ENCODE measurements at regions not wholly inside any gene's neighbourhood (a gene's known extent, or its start where the extent isn't known, plus 50 kb on each side); places are given as distances from the start of the nearest gene placed in this dataset.
"Not testable (repeated sequence)": the region's sequence is repeated elsewhere in the genome, so short reads cannot be mapped to it uniquely, and the experiment has no call there.

DNA sequence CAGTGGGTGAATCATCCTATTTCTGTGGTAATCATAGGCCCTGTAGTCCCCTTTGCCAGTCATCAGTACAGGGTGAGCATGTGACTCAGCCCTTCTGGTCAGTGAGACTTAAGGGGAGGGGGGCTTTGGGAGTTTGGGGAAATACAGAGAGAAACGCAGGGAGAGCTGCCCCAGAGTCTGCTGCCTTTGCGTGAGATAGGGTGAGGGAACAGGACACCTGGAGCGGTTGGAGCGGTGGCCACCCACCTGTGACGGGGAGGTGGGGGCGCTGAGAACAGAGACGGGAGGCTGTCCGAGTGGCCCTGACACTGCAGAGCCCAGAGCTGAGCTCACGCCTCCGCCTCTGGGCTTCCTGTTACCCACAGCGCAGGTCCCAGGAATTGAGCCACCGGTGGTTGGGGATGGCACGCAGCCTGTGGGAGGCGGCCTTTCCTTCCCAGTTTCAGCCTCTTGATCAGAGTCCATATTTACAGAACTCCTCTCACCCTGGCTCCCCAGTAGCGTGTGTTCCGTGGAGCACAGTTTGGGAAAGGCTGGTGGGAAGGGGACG lies 92.0 kb upstream of the ERCC6L2 start:
- DNase-seq: no peak

DNA sequence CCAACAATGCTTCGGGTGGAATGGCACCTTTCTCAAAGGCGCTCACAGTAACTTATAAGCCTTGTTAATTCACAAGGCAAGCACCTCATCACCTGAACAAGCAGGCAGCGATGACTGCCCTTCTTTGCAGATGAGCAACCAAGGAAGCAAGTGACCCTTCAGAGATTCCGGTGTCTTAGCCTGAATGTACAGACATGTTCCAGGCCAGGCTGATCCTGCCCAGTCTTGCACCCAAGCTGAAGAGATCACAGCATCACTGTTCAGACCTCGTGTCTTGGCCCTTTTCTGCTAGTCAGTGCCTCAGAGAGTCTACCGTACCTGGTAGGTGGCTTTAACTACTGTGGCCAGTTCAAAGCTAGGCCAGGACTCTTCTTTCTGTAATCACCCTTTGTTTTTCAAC lies 94.7 kb upstream of the ERCC6L2 start:
- DNase-seq: no peak

DNA sequence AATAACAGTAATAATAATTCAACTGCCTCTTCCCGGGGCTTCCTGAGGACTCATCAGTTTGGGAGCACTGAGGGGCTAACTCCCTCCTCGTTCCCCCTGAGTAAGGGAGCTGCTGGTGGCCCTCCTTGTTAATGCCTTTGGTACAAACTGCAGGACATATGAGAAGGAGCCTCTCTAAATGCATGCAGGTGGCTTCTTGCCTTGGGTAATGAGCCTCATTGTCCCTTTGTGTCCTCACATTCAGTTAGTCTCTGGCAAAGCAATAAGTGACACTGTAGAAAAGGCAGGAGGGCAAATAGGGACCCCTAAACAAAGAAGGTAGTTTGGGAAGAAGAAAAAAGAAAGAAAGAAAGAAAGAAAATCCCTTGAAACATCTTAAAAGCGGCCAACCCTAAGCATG lies 95.4 kb upstream of the ERCC6L2 start:
- DNase-seq: no peak

DNA sequence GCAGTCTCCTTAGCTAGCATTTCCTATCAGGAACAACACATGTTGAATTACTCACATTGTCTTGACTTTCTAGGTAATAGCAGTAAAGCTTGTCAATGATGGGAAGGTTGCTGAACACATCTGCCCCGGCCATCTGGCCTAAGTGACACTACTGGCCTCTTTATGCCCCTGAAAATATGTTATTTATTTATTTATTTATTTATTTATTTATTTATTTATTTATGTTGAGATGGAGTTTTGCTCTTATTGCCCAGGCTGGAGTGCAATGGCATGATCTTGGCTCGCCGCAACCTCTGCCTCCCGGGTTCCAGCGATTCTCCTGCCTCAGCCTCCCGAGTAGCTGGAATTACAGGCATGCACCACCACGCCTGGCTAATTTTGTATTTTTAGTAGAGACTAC lies 95.9 kb upstream of the ERCC6L2 start:
- not testable (repeated sequence) for DNase-seq

DNA sequence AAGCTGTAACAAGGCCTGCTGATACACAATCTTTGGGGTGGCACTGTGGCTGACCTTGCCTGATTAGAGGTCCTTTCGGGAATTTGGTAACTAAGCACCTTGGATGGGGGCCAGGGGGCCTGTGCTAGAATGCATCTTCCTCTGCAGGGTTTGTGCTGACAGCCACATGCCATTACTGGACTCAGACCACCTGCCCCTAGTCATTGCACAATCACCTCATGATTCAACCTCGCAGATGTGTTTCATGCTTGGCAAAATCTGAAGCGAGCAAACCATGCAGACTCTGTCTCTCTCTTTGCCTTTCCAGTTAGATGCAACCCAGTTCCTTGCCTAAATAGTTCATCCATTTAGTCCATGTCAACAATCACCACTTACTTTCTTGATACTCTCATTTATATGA lies 96.5 kb upstream of the ERCC6L2 start:
- no peak for DNase-seq

DNA sequence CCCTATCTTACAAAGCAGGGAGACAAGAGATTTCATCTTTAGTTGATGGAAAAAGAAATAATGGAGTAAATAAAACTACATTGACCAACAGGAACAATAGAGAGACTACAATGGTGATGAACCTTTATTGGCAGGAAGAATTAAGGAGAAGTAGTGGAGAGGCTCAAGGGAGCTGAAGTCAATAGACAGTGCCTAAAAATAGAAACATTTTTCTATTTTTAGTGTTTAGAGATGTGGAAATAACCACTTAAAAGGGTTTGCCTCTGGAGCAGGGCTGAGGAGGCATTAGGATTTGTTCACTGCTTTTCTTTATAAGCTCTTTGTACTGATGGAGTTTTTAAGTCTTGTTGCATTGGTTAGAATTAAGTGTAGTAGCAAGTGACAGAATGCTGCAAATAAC lies 98.4 kb upstream of the ERCC6L2 start:
- DNase-seq: no peak

DNA sequence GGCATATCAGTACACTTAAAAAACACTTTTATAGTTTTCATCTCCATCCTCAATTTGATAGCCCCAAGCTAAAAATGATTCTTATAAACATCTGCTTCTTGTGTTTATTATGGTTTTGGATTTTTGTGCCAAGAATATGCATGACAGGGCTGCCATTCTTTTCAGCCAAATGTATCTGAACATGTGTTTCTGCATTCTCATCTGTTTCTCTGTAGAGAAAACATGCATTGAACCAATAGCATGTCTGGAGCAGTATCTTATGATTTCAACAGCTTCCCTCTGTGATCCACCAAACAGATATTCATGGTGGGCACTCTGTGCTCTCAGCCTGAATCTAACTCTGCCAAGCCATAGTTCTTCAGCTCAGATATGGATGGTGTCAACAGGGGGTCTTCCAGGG lies 99.3 kb upstream of the ERCC6L2 start:
- DNase-seq: no peak

DNA sequence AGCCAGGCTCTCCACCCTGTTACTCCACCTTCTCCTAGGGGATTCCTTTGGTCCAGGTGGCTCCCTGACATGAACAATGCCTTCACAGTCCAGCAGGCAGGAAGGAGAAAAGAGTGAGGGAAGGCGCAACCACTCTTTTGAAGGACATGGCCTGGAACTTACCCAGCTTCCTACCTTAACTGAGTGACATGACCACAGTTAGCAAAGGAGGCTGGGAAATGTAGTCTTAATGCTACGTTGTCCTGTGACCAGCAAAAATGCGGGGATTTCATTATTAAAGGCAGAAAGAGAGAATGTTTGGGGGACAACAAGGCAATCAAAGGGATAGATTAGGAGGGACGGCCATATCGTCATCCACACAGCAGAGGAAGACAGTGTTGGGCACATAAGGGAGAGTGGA lies 100.3 kb upstream of the ERCC6L2 start:
- DNase-seq: no peak

DNA sequence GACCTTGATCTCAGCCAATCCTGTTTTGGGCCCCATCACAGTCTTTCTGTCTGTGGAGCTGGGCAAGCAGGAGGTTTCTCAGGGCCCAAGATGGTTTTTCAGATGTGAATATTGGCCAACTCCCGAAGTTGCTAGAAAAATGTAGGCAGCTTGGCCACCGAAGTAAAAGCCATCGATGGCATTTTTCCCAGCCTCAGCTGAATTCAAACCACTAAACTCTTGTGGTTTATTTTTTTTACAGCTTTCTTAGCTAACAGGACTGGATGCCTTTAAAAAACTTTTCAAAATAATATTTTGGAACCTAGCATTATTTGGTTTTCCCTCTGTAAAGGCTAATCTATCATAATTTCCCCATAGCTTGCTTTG lies 102.5 kb upstream of the ERCC6L2 start:
- DNase-seq: no peak

DNA sequence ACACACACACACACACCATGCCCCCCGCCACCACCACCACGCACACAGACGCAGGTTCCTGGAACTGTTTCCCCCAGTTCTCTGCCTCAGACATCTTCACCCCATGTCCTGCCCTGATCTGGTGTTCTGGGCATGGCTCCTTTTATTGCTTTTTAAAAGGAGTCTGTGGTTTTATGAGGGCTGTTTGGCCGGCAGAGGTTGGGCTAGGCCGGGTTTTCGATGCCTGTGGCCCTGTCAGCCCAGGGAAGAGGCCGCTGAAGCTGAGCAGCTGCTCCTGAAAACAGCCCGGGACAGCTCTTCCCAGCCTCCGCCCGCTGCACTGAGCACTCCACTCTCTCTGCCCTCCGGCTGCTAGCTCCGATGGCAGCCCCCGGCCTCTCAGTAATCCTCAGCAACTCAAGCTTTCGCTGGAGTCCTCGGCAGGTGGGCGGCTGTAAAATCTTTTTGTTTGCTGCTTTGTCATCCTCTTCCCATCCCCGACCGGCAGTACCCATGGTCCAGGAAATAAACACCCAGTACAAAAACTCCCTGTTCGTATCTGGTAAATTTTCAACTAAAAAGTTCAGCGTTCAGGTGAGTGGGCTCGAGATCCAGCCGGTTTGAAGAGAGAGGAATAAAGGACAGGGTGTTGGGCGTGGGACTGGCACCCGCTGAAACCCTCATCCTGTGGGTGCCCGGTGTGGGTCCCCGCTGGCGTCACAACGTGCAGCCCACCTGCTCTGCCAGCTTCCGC lies 103.0 kb upstream of the ERCC6L2 start:
- DNase-seq: no peak

DNA sequence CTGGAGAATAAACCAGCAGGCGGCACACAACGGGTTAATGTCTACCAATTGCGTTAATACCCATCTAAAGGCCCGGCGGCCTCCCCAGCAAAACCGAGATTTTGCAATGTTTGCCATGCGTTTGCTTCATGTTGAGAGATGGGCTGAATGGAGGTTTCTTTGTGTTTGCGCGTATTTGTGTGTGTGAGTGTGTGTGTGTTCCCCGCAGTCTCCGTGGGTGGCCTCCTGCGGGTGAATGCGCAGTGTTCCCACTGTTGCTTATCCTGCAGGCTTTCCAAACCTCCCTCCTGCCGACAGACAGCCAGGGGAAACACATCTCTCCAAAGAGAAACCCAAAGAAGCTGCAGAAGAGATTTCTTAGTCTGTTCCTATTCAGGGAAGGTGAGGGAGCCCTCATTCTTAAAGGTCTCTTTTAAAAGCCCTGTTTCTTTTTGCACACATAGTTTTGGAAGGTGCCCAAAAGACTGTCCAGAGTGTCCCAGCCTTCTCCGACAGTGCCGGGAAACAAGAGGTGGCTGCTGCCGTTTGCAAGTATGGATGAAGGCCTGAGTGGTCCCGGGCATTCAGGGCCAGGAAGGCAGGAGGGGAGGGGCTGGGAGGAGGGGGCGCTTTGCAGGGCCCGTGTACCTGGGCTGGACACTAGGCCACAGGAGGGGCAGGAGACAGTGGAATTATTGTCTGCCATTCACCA lies 103.8 kb upstream of the ERCC6L2 start:
- DNase-seq: no peak

DNA sequence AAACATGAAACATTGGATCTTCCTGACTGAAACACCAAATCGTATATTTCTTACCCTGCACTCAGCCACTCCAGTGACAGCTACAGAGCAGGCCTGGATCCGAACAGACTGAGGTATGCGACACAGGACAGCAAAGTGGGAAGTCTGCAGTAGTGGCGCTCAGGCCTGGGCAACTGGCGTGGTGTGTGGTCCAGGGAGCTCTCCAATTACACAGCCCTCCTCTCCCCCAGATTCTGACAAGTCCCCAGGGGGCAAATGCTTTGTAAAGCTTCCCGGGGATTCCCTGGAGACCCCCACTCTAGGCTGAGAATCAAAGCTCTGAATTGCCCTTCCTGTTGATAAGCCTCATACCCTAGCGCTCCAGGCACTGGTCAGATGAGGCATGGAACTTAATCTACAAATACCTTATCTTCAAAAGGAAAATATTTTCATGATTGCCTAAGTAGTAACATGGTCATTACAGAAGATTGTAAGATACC lies 104.8 kb upstream of the ERCC6L2 start:
- DNase-seq: no peak

DNA sequence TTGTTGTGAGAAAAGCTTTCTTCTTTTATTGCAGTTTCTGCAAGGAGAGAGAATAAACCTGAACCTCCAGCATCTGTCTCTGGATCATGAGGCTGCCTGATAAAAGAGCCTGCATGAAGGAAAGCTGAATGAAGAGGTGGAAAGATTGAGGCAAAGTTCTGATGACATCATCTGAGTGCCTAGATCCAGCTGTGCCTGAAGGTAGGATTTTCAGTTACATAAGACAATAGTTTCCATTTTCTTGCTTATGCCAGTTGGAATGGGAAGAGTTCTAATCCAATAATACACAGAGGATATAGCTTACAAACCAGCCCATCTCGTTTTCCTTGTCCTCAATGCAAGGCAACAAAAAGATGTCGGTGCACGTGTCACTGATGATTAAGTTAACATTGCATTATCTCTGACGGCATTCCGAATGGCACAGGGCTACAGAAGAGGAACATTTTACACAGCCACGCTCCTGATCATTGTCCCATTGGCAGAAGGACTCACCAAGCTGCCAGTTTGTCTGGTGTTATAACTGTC lies 105.5 kb upstream of the ERCC6L2 start:
- DNase-seq: no peak

DNA sequence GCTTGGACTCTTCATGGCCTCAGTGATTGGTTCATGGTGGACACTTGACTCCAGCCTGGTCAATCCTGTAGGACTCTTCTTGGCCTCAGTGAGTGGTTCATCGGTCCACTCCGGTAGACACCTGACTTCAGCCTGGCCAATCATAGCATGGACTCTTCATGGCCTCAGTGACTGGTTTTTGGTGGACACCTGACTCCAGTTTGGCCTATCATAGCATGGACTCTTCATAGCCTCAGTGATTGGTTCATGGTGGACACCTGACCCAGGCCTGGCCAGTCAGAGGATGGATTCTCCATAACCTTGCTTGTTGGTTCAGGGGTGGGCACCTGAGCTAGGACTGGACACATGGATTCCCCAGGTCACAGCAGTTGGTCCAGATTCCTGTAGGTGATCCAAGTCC lies 106.0 kb upstream of the ERCC6L2 start:
- no peak for DNase-seq

DNA sequence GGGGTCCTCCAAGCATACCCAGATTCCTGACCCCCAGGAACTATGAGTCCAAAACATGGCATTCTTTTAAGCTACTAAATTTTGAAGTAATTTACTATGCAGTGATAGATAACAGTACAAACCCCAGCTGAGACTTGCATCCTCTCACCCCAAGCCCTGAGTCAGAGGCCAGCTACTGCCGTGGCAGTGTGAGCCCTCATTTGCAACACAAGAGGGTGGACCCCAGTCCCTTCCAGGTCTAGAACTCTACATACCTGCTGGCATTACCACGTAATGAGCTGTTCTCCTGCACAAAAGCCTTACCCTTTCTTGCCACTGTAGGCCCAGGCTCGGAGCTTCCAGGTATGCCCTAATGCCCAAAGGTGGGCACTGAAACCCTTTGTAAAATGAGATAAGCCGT lies 108.6 kb upstream of the ERCC6L2 start:
- DNase-seq: no peak

DNA sequence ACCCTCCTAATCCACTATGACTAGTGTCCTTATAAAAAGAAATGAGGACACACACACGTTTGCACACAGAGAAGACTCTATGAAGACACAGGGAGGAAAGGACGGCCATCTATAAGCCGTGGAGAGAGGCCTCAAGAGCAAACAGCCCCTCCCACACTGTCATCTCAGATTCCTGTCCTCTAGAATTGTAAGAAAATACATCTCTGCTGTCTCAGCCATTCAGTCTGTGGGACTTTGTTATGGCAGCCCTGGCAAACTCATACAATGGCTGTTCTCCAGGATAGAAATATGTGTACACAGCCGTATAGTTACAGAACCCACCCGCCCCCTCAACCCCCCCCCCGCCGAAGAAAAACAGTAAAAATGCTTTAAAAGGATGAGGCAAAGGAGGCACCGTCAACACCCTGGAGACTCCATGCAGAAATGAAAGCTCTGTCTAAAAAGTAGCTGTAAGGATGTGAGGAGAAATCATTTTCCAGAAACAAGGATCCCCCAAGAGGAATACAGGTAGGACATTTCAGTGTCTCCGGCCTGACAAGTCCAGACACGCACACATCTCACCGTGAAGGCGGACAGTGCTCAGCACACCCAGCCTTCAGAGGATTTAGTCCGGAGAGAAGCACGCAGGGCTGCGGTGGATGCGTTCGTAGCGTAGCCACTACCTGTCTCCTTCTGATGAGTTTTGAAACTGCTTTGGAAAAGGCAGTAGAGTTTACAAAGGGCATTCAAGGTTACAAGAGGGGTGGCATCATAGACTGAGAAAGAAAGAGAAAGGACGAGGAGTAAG lies 110.8 kb upstream of the ERCC6L2 start:
- no peak for DNase-seq

DNA sequence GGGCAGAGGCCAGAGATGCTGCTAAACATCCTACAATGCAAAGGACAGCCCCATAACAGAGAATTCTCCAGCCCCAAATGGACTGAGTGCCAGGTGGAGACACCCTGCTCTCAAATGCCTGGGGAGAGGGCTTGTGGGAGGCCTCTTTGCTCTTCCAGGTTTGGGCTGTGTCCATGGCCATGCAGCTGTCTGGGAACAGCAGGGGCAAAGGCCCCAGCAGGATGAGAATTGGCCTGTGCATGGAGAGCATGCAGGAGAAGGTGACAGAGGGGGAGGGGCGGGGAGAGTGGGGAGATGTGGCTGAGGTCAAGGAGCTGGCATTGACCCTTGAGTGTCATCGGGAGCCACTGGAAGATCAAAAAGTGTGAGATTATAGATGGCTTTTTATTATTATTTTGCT lies 111.5 kb upstream of the ERCC6L2 start:
- no peak for DNase-seq

DNA sequence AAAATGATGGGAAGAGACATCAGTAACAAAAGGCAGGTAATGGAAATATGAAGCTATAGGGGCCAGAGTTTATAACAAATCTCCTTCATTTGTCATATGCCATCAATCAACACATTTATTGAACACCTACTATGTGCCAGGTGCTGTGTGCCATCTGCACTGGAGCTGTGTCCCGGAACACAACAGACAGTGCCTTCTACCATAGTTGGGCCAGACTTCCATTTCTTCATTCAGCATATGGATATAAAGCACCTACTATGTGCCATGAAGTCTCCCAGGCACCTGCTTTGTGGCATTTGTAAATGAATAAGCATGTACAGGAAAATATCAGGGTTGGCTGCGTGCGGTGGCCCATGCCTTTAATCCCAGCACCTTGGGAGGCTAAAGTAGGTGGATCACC lies 112.5 kb upstream of the ERCC6L2 start:
- no peak for DNase-seq

DNA sequence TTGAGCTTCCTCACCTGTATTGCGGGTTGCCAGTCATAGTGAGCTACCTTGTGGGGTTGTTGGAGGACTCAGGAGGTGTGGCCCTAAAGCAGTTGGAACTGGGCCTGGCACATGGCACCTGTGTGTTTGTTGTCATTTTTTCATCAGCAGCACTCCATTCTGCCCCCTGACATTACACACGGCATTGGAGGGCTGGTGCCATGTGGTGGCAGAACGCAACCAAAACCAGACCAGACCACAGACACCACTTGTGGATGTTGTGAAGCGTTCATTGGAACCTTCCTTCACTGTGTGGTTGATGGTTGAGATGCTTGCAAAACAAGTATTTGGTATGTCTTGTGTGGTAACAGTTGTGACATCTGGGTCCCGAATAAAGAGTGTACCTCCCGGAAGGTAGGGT lies 113.2 kb upstream of the ERCC6L2 start:
- DNase-seq: no peak

DNA sequence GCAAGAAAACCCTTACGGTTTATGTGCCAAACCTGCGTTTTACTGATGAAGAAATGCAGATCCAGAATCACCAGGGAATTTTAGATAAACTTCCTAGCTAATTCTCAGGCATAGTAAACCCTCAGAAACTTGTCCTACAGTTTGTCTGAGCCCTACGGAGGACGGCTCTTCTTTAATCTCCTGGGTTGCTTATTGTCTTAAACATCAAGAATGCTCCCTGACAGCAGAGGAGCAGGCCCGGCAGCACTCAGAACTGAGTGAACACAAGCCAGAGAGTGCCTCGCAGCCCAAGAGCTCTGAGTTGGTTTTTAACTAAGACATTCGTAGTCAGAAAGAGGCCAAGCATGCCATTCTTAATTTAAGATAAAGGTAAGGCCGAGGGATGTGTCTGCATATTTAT lies 114.7 kb upstream of the ERCC6L2 start:
- no peak for DNase-seq

DNA sequence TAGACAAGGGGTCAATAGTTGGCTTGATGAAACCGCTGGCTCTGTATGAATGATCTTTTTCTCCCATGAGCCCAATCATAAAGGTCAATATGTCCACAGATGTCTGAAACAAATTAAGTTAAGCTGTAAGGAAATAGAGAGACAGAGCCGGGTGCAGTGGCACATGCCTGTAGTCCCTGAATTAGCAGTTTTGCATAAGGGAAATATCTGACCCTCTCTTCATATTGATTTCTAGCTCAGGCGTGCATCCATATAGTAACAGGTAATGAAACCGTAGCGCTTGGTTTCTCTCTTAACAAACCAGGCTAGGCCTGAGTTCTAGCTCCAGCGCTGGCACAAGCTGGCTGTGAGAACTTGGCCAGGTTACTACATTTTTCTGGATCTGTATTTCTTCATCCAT lies 118.1 kb upstream of the ERCC6L2 start:
- DNase-seq: no peak

DNA sequence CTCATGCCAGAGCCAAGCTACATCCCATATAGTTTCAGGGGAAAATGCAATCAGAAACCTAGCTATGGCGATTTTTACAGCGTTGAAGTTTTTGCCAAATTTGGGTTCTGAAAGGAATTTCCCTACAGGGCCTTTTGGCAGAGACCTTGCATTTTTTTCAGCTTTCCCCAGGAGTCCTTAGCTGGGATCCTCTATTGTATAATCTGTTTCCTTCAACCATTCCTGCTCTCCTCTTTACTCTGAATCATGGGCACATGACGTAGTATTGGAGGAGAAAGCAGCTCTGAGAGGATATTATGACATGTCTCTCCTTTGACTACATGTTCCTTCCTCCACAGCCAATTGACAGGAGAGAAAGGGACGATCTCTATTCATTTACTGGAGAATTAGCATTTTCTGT lies 118.5 kb upstream of the ERCC6L2 start:
- no peak for DNase-seq

DNA sequence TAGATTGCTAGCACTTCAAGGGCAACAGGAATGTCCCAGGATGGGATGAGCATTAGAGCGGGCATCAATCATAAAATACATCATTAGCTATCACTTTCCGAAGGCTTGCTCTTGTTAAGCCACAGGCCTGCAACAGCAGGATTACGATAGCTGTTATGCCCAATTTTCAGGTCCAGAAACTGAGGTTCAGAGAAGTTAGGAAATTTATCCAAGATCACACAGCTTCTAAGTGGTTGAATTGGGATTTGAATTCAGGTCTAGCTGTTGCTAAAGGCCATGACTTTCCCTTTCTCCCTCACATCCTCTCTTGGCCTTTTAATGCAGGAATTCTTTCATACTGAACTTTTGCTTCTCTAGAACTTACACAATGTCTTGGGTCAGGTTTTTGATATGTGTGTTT lies 119.4 kb upstream of the ERCC6L2 start:
- no peak for DNase-seq

DNA sequence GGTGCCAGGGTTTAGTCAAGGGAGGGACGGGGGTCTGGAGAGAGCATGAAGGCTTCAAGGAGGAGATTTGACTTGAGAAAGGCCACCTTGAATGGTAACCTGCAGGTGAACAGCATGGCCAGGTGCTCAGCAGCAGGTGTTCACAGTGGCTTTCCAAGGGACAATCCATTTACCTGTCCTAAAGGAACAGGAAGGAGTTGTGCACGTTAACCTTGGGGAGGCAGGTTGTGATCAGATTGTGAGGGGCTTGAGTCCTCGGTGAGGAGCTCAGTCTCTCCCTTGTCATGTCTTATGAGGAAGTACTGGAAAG lies 120.1 kb upstream of the ERCC6L2 start:
- no peak for DNase-seq
